Mesenchymal stem cell (in vitro differentiated cells and primary cell): ENCODE measurements at regions not wholly inside any gene's neighbourhood (a gene's known extent, or its start where the extent isn't known, plus 50 kb on each side); places are given as distances from the start of the nearest gene placed in this dataset.

Experiments
- DNase-seq: peaks from one replicate; pipeline ENCODE4 v3.0.0-alpha.2; 2013
- H2AFZ ChIP-seq: one replicate; pipeline ENCODE4 v1.6.1; 2013; ENCODE audit warnings: low read depth, mild to moderate bottlenecking, control low read depth, inconsistent platforms, low read length, moderate library complexity
- H2AK5ac ChIP-seq: 2 replicates; pipeline ENCODE4 v1.6.1; 2013; ENCODE audit warnings: low read length, moderate library complexity, mild to moderate bottlenecking, inconsistent platforms; ENCODE audit not compliant: severe bottlenecking
- H2BK120ac ChIP-seq: one replicate; pipeline ENCODE4 v1.6.1; 2013; ENCODE audit warnings: low read depth, mild to moderate bottlenecking, inconsistent platforms, low read length, moderate library complexity
- H2BK12ac ChIP-seq, 2 experiments: one replicate each; pipeline ENCODE4 v1.6.1; 2013; ENCODE audit warnings: inconsistent platforms in 2 of 2, low read length in 2 of 2, mild to moderate bottlenecking in 2 of 2, moderate library complexity in 2 of 2, control low read depth in 1 of 2
- H2BK15ac ChIP-seq: one replicate; pipeline ENCODE4 v1.6.1; 2013; ENCODE audit warnings: mild to moderate bottlenecking, low read depth, inconsistent platforms; ENCODE audit not compliant: poor library complexity, severe bottlenecking
- H2BK5ac ChIP-seq: 2 replicates; pipeline ENCODE4 v1.6.1; 2013; ENCODE audit warnings: low read depth, mild to moderate bottlenecking, low read length, control low read depth, inconsistent platforms; ENCODE audit not compliant: poor library complexity, severe bottlenecking
- H3K14ac ChIP-seq, 2 experiments: one replicate each; pipeline ENCODE4 v1.6.1; 2013; ENCODE audit warnings: inconsistent platforms in 2 of 2, low read length in 2 of 2, control low read depth in 1 of 2, mild to moderate bottlenecking in 1 of 2, moderate library complexity in 1 of 2
- H3K18ac ChIP-seq, 2 experiments: one replicate each; pipeline ENCODE4 v1.6.1; 2013; ENCODE audit warnings: inconsistent platforms in 2 of 2, low read length in 2 of 2, control low read depth in 1 of 2, low read depth in 1 of 2, mild to moderate bottlenecking in 1 of 2
- H3K23ac ChIP-seq, 2 experiments: one replicate each; pipeline ENCODE4 v1.6.1; 2013; ENCODE audit warnings: inconsistent platforms in 2 of 2, low read length in 2 of 2, mild to moderate bottlenecking in 2 of 2, moderate library complexity in 2 of 2, control low read depth in 1 of 2
- H3K27ac ChIP-seq: 2 replicates; pipeline ENCODE4 v1.5.1; 2013; ENCODE audit warnings: mild to moderate bottlenecking, moderate library complexity, low read length, control low read depth, inconsistent platforms; ENCODE audit not compliant: poor library complexity, severe bottlenecking
- H3K27me3 ChIP-seq, 2 experiments: 2 replicates each; pipeline versions ENCODE4 v1.6.1 to v1.7.0; 2013; ENCODE audit warnings: low read length in 2 of 2, mild to moderate bottlenecking in 2 of 2, moderate library complexity in 2 of 2, control low read depth in 1 of 2, inconsistent platforms in 1 of 2; ENCODE audit not compliant: control insufficient read depth in 1 of 2, insufficient read depth in 1 of 2
- H3K36me3 ChIP-seq, 2 experiments: 2 replicates each; pipeline versions ENCODE4 v1.6.1 to v1.7.0; 2013; ENCODE audit warnings: low read length in 2 of 2, control low read depth in 1 of 2, inconsistent platforms in 1 of 2, low read depth in 1 of 2, mild to moderate bottlenecking in 1 of 2; ENCODE audit not compliant: insufficient read depth in 2 of 2, control insufficient read depth in 1 of 2
- H3K4ac ChIP-seq, 2 experiments: one replicate each; pipeline ENCODE4 v1.6.1; 2013; ENCODE audit warnings: inconsistent platforms in 2 of 2, low read length in 2 of 2, mild to moderate bottlenecking in 2 of 2, moderate library complexity in 2 of 2, control low read depth in 1 of 2, low read depth in 1 of 2
- H3K4me1 ChIP-seq: 2 replicates; pipeline ENCODE4 v1.6.1; 2013; ENCODE audit warnings: low read depth, low read length, control low read depth; ENCODE audit not compliant: control insufficient read depth, insufficient read depth
- H3K4me2 ChIP-seq: 2 replicates; pipeline ENCODE4 v1.6.1; 2013; ENCODE audit warnings: low read length, mild to moderate bottlenecking, inconsistent platforms; ENCODE audit not compliant: poor library complexity, severe bottlenecking
- H3K4me3 ChIP-seq, 2 experiments: 2 replicates each; pipeline versions ENCODE4 v1.5.1 to v1.7.0; 2013; ENCODE audit warnings: low read length in 2 of 2, mild to moderate bottlenecking in 2 of 2, control low read depth in 1 of 2, low read depth in 1 of 2; ENCODE audit not compliant: insufficient read depth in 1 of 2
- H3K79me1 ChIP-seq: replicated peaks from 2 replicates; pipeline ENCODE4 v1.6.1; 2013; ENCODE audit warnings: mild to moderate bottlenecking, control low read depth, low read length, inconsistent platforms; ENCODE audit not compliant: poor library complexity, severe bottlenecking
- H3K9ac ChIP-seq: 2 replicates; pipeline ENCODE4 v1.7.0; 2013; ENCODE audit warnings: mild to moderate bottlenecking, low read length, moderate library complexity
- H3K9me3 ChIP-seq: 2 replicates; pipeline ENCODE4 v1.7.0; 2013; ENCODE audit warnings: mild to moderate bottlenecking, low read length; ENCODE audit not compliant: control insufficient read depth
- H4K8ac ChIP-seq: one replicate; pipeline ENCODE4 v1.6.1; 2013; ENCODE audit warnings: inconsistent platforms, mild to moderate bottlenecking, low read length, moderate library complexity
- H4K91ac ChIP-seq: one replicate; pipeline ENCODE4 v1.6.1; 2013; ENCODE audit warnings: mild to moderate bottlenecking, low read length, inconsistent platforms
- whole genome bisulfite sequencing: methylation state at CpG from one replicate; pipeline ENCODE4 v1.1.7; 2013; ENCODE audit warnings: mixed read lengths; 5-methylcytosine and 5-hydroxymethylcytosine counted together

- H3K36me3 ChIP-seq = no peaks in the 10 kb centered on the region
- no peaks in the 10 kb centered on the region for H3K27me3 ChIP-seq
- H3K27ac ChIP-seq = no peak overlapping the region
- no peak overlapping the region for H2AK5ac ChIP-seq
- no peak overlapping the region for H2BK120ac ChIP-seq
- H3K23ac ChIP-seq = no peak overlapping the region
- no peak overlapping the region for H4K8ac ChIP-seq
- no peak overlapping the region for H4K91ac ChIP-seq
- H3K4me2 ChIP-seq = no peak overlapping the region
- DNase-seq = no peak
- no peaks in the 10 kb centered on the region for H3K79me1 ChIP-seq
- H3K9ac ChIP-seq = no peak overlapping the region
- H3K4ac ChIP-seq = no peak overlapping the region
- H3K9me3 ChIP-seq = no peaks in the 10 kb centered on the region
- no peak overlapping the region for H3K14ac ChIP-seq
- no peak overlapping the region for H2BK15ac ChIP-seq
- no CpG with 5 or more reads among the region's 1 CpG for WGBS
- no peak overlapping the region for H3K4me3 ChIP-seq
- no peak overlapping the region for H3K18ac ChIP-seq
- no peak overlapping the region for H2AFZ ChIP-seq
- H2BK5ac ChIP-seq = no peak overlapping the region
- H3K4me1 ChIP-seq = peaks cover 2% of the 10 kb centered on the region
- no peak overlapping the region for H2BK12ac ChIP-seq
Observed at GRCh38 chr6:147640606-147641005, 132.1 kb downstream of the SAMD5 start.

DNA sequence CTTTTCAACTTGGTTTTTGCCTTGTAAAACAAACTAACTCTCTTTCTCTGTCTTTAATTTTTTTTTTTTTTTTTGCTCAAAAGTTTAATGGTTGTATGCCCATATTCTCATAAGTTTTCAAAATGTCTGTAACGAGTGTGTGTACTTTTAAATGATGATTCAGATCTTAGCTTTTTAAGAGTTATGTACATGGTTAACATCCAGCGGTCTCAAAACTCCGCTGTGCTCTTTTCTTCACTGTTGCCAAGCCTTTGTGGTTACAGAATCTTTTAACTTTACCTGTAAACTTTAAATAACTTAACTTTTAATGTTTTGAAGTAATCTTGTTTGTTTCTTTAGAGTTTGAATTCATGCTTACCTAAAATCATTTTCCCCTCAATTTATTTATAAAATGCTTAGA lies 133.0 kb downstream of the SAMD5 start:
- Histone ChIP-seq H3K9me3 (no peaks in the 10 kb centered on the region), H3K79me1 (no peaks in the 10 kb centered on the region), H3K4ac (no peak overlapping the region), H3K4me2 (no peak overlapping the region), H3K9ac (no peak overlapping the region), H4K8ac (no peak overlapping the region), H3K14ac (no peak overlapping the region), H2AFZ (no peak overlapping the region), H3K36me3 (no peaks in the 10 kb centered on the region), H2BK12ac (no peak overlapping the region), H3K4me3 (no peak overlapping the region), H2BK15ac (no peak overlapping the region), H2AK5ac (no peak overlapping the region), H3K18ac (no peak overlapping the region), H3K4me1 (peaks cover 2% of the 10 kb centered on the region), H4K91ac (no peak overlapping the region), H3K27me3 (no peaks in the 10 kb centered on the region), H2BK5ac (no peak overlapping the region), H3K23ac (no peak overlapping the region), H3K27ac (no peak overlapping the region), H2BK120ac (no peak overlapping the region)
- 60% methylated on average over 1 of the region's 3 CpGs for WGBS
- DNase-seq = no peak

GRCh38 chr6:147642458-147642857 lies 134.0 kb downstream of the SAMD5 start:
- H2AK5ac ChIP-seq = no peak overlapping the region

DNA sequence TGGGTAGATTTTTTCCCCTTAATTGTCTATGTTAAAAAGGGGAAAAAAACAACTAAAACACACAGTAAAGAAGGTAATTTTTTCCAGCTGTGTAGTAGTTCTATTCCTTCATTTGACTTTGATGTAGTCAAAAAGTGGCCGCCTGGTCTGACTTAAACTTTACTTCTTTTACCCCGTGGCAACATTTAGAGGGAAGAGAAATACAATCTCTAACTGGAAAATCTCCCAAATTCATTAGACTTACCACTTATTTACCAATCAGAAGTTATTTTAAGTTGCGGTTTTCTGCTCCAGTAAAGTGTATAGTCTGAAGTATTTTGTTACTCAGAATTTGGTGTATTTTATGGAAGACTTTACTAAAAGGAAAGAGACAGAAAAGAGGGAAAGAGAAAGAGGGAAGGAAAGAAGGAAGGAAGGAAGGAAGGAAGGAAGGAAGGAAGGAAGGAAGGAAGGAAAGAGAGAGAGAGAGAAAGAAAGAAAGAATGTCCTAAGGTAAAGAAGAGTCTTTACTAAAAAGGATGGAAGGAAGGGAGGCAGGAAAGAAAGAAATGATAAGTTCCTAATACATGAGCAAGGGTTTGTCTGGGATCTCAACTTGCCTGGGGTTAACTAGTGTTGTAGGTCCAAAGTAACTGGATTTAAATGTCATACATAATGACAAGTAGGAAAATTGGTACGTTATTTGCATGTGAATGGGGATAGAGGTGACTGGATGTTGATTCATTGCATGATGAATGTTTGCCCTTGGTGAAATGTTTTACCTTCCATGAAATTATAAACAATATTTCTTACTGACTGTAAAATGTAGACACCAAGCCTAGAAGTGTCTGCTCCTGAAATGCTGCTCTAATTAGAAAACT lies 135.1 kb downstream of the SAMD5 start:
- Histone ChIP-seq H3K79me1 (no peaks in the 10 kb centered on the region), H3K18ac (no peak overlapping the region), H3K4ac (no peak overlapping the region), H2AFZ (no peak overlapping the region), H2BK120ac (no peak overlapping the region), H3K9ac (no peak overlapping the region), H3K27me3 (no peaks in the 10 kb centered on the region), H2BK5ac (no peak overlapping the region), H2BK15ac (no peak overlapping the region), H3K9me3 (no peaks in the 10 kb centered on the region), H3K4me3 (no peak overlapping the region), H3K27ac (no peak overlapping the region), H3K4me1 (peaks cover 2% of the 10 kb centered on the region), H4K8ac (no peak overlapping the region), H3K4me2 (no peak overlapping the region), H4K91ac (no peak overlapping the region), H2BK12ac (no peak overlapping the region), H2AK5ac (no peak overlapping the region), H3K23ac (no peak overlapping the region), H3K14ac (no peak overlapping the region), H3K36me3 (no peaks in the 10 kb centered on the region)
- WGBS = 91% methylated on average over 4 of the region's 4 CpGs
- no peak for DNase-seq

More at GRCh38 chr6:147642458-147642857, 134.0 kb downstream of the SAMD5 start:
- no peak overlapping the region for H2BK15ac ChIP-seq
- no peaks in the 10 kb centered on the region for H3K27me3 ChIP-seq
- 63% methylated on average over 2 of the region's 3 CpGs for WGBS
- H4K8ac ChIP-seq = no peak overlapping the region
- no peak overlapping the region for H3K9ac ChIP-seq
- no peaks in the 10 kb centered on the region for H3K9me3 ChIP-seq
- no peak overlapping the region for H2BK120ac ChIP-seq
- H2BK12ac ChIP-seq = no peak overlapping the region
- H3K23ac ChIP-seq = no peak overlapping the region
- no peaks in the 10 kb centered on the region for H3K79me1 ChIP-seq
- H2BK5ac ChIP-seq = no peak overlapping the region
- no peak overlapping the region for H4K91ac ChIP-seq
- peaks cover 2% of the 10 kb centered on the region for H3K4me1 ChIP-seq
- no peaks in the 10 kb centered on the region for H3K36me3 ChIP-seq
- H3K4me2 ChIP-seq = no peak overlapping the region
- H3K4ac ChIP-seq = no peak overlapping the region
- no peak overlapping the region for H3K4me3 ChIP-seq
- no peak overlapping the region for H3K14ac ChIP-seq
- no peak overlapping the region for H3K27ac ChIP-seq
- H2AFZ ChIP-seq = no peak overlapping the region
- no peak overlapping the region for H3K18ac ChIP-seq
- peak; percentile 38 for DNase-seq
